ENCODE measurements at regions not wholly inside any gene's neighbourhood (a gene's known extent, or its start where the extent isn't known, plus 50 kb on each side); places are given as distances from the start of the nearest gene placed in this dataset.
"Not testable (repeated sequence)": the region's sequence is repeated elsewhere in the genome, so short reads cannot be mapped to it uniquely, and the experiment has no call there.

GRCh38 chrX:131881194-131881593 lies 141.9 kb upstream of the STK26 start:
- no peaks in the 10 kb centered on the region for H3K27me3 ChIP-seq
- TF ChIP-seq, protein P1, sequence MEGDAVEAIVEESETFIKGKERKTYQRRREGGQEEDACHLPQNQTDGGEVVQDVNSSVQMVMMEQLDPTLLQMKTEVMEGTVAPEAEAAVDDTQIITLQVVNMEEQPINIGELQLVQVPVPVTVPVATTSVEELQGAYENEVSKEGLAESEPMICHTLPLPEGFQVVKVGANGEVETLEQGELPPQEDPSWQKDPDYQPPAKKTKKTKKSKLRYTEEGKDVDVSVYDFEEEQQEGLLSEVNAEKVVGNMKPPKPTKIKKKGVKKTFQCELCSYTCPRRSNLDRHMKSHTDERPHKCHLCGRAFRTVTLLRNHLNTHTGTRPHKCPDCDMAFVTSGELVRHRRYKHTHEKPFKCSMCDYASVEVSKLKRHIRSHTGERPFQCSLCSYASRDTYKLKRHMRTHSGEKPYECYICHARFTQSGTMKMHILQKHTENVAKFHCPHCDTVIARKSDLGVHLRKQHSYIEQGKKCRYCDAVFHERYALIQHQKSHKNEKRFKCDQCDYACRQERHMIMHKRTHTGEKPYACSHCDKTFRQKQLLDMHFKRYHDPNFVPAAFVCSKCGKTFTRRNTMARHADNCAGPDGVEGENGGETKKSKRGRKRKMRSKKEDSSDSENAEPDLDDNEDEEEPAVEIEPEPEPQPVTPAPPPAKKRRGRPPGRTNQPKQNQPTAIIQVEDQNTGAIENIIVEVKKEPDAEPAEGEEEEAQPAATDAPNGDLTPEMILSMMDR (IDR thresholded peaks at IDR 0.05): no peak
- TF ChIP-seq POLR2AphosphoS5 (IDR thresholded peaks at IDR 0.05) (no peak), EP300 (IDR thresholded peaks at IDR 0.05) (no peak), POLR2A (IDR thresholded peaks at IDR 0.05) (no peak)
- DNase-seq (ENCODE audit: low spot score in 2 of 2): no peak
- no peak overlapping the region for H3K27ac ChIP-seq
- H3K4me1 ChIP-seq: no peaks in the 10 kb centered on the region
- no peaks in the 10 kb centered on the region for H3K36me3 ChIP-seq
- WGBS: 71% methylated on average over 5 of the region's 5 CpGs
- no peaks in the 10 kb centered on the region for H3K9me3 ChIP-seq
- H3K4me3 ChIP-seq: no peak overlapping the region

DNA sequence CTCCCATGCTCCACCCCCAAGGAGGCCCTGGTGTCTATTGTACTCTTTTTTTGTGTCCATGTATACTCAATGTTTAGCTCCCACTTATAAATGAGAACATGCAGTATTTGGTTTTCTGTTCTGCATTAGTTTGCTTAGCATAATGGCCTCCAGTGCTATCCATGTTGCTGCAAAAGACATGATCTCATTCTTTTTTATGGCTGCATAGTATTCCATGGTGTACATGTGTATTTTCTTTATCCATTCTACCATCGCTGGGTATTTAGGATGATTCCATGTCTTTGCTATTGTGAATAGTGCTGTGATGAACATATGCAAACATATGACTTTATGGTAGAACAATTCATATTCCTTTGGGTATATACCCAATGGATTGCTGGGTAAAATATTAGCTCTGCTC lies 138.1 kb upstream of the STK26 start:
- not testable (repeated sequence) for H3K36me3 ChIP-seq

DNA sequence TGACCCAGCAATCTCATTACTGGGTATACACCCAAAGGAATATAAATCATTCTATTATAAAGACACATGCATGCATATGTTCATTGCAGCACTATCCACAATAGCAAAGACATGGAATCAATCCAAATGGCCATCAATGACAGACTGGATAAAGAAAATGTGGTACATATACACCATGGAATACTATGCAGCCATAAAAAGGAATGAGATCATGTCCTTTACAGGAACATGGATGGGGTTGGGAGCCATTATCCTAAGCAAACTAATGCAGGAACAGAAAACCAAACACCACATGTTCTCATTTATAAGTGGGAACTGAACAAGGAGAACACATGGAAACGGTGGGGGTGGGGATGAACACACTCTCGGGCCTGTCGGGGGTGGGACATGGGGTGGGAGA lies 129.2 kb upstream of the STK26 start:
- not testable (repeated sequence) for H3K4me3 ChIP-seq; DNase-seq (ENCODE audit: low spot score in 2 of 2); H3K4me1 ChIP-seq; H3K27me3 ChIP-seq; H3K9me3 ChIP-seq; H3K36me3 ChIP-seq; H3K27ac ChIP-seq
- 85% methylated on average over 3 of the region's 3 CpGs for WGBS

More for the DNA sequence above, 138.1 kb upstream of the STK26 start:
- not testable (repeated sequence) for H3K4me1 ChIP-seq; DNase-seq (ENCODE audit: low spot score in 2 of 2); H3K9me3 ChIP-seq; H3K27ac ChIP-seq; H3K4me3 ChIP-seq; H3K27me3 ChIP-seq
- 73% methylated on average over 1 of the region's 1 CpG for WGBS

GRCh38 chrX:131894995-131895394 lies 128.1 kb upstream of the STK26 start:
- WGBS: 35% methylated on average over 1 of the region's 1 CpG
- Histone ChIP-seq H3K4me3 (no peak overlapping the region), H3K27ac (no peak overlapping the region), H3K9me3 (no peaks in the 10 kb centered on the region), H3K27me3 (no peaks in the 10 kb centered on the region), H3K4me1 (no peaks in the 10 kb centered on the region), H3K36me3 (no peaks in the 10 kb centered on the region)
- TF ChIP-seq POLR2AphosphoS5 (IDR thresholded peaks at IDR 0.05) (no peak), POLR2A (IDR thresholded peaks at IDR 0.05) (no peak), EP300 (IDR thresholded peaks at IDR 0.05) (no peak)
- TF ChIP-seq, protein P1 (IDR thresholded peaks at IDR 0.05): no peak
- DNase-seq (ENCODE audit: low spot score in 2 of 2): no peak

- TF ChIP-seq POLR2A (IDR thresholded peaks at IDR 0.05): no peak
- TF ChIP-seq, protein P1 (IDR thresholded peaks at IDR 0.05): no peak
- no peak for TF ChIP-seq POLR2AphosphoS5 (IDR thresholded peaks at IDR 0.05)
- TF ChIP-seq EP300 (IDR thresholded peaks at IDR 0.05): no peak
- H3K4me3 ChIP-seq: no peak overlapping the region
Measured at GRCh38 chrX:131895807-131896206, 127.3 kb upstream of the STK26 start.

GRCh38 chrX:131901546-131901945 lies 121.6 kb upstream of the STK26 start:
- Histone ChIP-seq H3K36me3 (no peaks in the 10 kb centered on the region), H3K4me3 (no peak overlapping the region), H3K9me3 (no peaks in the 10 kb centered on the region), H3K27ac (no peak overlapping the region), H3K4me1 (no peaks in the 10 kb centered on the region), H3K27me3 (no peaks in the 10 kb centered on the region)
- 53% methylated on average over 1 of the region's 1 CpG for WGBS
- DNase-seq (ENCODE audit: low spot score in 2 of 2): no peak
- TF ChIP-seq EP300 (IDR thresholded peaks at IDR 0.05) (no peak), POLR2A (IDR thresholded peaks at IDR 0.05) (no peak)
- TF ChIP-seq, protein P1 (IDR thresholded peaks at IDR 0.05): no peak

More at GRCh38 chrX:131895807-131896206, 127.3 kb upstream of the STK26 start:
- H3K27me3 ChIP-seq: no peaks in the 10 kb centered on the region
- WGBS: 70% methylated on average over 3 of the region's 3 CpGs
- no peaks in the 10 kb centered on the region for H3K36me3 ChIP-seq
- H3K4me1 ChIP-seq: no peaks in the 10 kb centered on the region
- H3K9me3 ChIP-seq: no peaks in the 10 kb centered on the region
- H3K27ac ChIP-seq: no peak overlapping the region
- no peak for DNase-seq (ENCODE audit: low spot score in 2 of 2)

Measured in suprapubic skin (tissue), 4 donors.